Astrocyte (in vitro differentiated cells and primary cell): ENCODE measurements at regions not wholly inside any gene's neighbourhood (a gene's known extent, or its start where the extent isn't known, plus 50 kb on each side); places are given as distances from the start of the nearest gene placed in this dataset.

Experiments
- EZH2 ChIP-seq: IDR thresholded peaks from 2 replicates; pipeline ENCODE4 v1.6.1; 2012; ENCODE audit warnings: mild to moderate bottlenecking, low read length, inconsistent platforms; ENCODE audit not compliant: insufficient read depth
- TF ChIP-seq, protein P1 (sequence below): IDR thresholded peaks from 2 replicates; pipeline ENCODE4 v1.5.1; 2011; ENCODE audit warnings: low read depth, mild to moderate bottlenecking, inconsistent platforms, low read length, moderate library complexity; ENCODE audit not compliant: insufficient read depth

DNA sequence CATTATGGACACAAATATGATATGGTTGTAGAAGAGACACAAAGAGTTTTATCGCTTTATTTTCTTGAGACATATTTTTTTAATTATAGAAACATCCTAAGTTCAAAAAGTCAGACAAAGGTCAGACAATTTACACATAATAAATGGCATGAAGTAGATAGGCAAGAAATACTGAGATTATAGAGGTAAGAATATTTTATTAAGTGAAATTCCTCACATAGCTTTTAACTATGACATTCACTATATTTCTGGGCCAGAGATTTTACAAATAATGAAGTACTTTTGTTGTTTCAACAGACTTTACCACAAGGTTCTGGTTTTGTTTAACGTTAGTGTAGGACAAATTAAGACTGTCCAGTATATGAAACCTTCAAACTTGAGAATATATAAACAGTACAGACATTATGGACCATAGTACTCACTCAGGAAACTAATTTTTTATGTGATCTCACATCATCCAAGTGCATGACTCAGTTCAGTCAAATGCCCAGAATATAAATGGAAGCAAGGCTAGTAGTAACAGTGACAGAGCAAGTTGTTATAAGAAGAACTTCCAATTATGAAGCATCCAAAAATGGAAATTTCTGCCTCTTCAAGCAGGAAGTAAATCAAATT lies 394.8 kb downstream of the KCNJ2 start:
- TF ChIP-seq, protein P1, sequence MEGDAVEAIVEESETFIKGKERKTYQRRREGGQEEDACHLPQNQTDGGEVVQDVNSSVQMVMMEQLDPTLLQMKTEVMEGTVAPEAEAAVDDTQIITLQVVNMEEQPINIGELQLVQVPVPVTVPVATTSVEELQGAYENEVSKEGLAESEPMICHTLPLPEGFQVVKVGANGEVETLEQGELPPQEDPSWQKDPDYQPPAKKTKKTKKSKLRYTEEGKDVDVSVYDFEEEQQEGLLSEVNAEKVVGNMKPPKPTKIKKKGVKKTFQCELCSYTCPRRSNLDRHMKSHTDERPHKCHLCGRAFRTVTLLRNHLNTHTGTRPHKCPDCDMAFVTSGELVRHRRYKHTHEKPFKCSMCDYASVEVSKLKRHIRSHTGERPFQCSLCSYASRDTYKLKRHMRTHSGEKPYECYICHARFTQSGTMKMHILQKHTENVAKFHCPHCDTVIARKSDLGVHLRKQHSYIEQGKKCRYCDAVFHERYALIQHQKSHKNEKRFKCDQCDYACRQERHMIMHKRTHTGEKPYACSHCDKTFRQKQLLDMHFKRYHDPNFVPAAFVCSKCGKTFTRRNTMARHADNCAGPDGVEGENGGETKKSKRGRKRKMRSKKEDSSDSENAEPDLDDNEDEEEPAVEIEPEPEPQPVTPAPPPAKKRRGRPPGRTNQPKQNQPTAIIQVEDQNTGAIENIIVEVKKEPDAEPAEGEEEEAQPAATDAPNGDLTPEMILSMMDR, result no peak
- no peak for TF ChIP-seq EZH2
